NCI-H1694 treated with DMSO at 0.1 percent for 48 hours (cell line): ENCODE measurements at regions not wholly inside any gene's neighbourhood (a gene's known extent, or its start where the extent isn't known, plus 50 kb on each side); places are given as distances from the start of the nearest gene placed in this dataset.

Experiments
- DNase-seq: peaks from one replicate; lab custom pipeline; 2025; lab: John Stamatoyannopoulos, UW

DNA sequence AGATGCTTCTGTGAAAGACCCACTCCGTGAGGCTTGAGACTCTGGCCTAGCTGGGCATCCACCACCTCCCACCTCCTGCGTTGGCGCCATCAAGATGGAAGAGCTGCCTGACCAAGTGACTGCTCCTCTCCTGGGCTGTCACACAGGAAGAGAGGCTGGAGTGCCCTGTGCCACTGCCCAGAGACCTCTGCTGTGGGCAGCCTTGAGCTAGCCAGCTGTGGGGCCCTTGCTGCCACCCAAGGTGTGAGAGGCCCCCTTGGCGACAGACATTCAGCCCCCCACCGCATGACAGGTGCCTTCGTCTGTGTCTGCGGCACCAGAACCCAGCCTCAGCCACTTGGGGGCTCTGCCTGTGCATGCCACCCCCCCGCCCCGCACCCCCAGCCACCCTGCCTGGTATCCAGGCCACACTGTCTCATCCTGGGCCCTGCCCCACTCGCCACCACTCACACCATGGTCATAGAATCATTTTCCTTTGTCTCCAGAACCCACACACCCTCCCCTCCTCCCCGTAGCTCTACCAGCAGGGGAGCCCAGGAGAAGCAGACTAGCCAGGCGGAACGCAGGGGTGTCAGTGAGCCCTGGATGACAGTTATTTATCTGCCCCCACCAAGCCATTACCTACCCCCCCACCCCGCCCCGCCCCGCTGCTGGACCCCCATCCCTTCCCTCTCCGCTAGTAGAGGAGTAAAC is 120.9 kb upstream of the LHX1 start:
- DNase-seq = no peak

GRCh38 chr17:36816907-36817288 is 120.4 kb upstream of the LHX1 start:
- no peak for DNase-seq

DNA sequence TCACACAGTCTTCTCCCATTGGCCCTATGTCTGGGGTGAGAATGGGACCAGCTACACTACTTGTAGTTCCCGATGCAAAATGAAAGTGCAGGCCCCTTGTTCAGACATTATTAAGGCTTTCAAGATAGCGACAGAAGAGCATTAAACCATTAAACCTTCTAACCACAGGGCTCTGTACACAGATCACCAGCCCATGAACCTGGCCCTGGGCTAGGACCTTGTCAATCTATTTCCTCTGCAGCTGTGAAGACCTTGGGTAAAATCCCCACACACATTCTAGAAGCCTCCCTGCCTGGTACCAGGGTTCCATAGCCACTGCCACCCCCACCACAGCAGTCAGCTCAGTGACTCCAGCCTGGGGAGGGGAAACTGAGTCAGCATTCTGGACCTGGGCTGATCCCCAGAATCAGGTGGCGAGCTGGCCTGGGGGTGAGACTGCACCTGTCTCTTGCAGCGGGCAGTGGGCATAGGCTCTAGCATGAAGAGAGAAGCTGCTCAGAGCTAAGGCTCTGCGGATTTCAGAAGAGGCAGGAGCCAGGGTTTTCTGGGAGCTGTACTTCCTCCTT is 119.7 kb upstream of the LHX1 start:
- DNase-seq = no peak

DNA sequence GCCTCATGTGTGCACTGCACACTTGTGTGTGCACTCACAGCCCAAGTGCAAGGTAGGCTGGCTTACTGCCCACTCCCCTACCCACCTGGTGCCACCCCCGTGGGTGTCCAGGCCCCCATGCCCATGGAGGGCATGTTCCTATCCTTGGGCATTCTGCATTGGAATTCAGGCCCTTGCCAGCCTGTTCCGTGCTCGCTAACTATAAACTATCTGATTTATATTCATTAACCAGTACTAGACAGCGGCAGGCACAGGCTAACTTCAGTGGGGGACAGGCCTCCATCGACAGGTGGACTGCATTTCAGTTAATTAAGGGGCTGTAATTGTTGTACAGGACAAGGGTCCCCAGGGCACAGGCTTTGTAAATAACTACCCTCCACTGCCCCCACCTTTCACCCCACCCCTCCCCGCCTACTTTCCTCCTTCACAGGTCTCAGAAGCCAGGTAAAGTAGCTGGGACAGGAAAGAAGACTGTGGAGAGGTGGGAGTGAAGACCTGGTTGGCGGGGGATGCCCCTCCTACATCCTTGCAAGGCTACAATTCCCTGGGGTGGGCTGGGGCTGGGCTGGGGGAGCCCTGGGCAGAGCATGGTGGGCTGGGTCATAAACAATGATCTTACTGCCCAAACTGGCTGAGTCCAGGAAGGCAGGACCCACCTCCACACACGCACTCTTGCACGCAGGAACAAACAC is 119.0 kb upstream of the LHX1 start:
- no peak for DNase-seq

DNA sequence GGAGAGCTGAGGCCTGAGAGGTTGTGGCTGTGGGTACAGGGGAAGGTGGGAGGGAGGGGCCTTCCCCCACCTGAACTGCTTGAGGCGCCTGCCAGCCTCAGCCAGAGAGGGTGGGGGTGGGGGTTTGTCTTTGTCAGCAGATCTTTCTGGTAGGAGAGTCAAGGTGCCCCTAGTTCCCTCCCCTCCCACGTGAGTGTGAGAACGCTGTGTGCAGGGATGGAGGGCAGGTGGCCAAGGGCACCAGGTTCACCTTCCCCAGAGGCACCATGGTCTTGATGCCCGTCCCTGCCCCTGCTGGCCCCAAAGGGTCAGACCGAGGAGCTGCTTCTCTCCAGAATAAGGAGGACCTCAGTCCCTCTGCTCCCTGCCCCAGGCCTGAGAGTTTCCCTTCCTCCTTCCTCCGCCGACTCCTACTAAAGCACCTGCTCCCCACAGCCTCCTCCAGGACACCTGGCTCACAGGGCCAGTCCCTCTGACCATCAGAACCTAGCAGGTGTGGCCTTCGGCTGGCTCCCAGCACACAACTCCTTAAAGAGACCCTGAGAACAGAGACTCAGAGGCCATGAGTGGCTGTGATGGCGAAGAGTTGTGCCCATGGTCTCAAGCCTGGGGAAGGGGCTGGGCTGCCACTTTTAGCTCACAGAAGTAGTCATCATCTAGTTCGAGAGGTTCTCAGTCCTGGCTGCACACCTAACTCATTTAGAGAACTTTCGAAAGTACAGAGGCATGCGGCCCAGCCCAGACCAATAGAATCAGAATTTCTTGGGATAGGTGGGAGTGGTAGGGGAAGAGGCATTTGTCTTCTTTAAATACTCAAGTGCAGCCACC is 113.2 kb upstream of the LHX1 start:
- DNase-seq = no peak

- DNase-seq = no peak
Measured at GRCh38 chr17:36824678-36825101, 112.6 kb upstream of the LHX1 start.

GRCh38 chr17:36825113-36825512 is 112.2 kb upstream of the LHX1 start:
- DNase-seq = no peak

- DNase-seq = no peak
Measured at GRCh38 chr17:36825521-36825920, 111.8 kb upstream of the LHX1 start.

DNA sequence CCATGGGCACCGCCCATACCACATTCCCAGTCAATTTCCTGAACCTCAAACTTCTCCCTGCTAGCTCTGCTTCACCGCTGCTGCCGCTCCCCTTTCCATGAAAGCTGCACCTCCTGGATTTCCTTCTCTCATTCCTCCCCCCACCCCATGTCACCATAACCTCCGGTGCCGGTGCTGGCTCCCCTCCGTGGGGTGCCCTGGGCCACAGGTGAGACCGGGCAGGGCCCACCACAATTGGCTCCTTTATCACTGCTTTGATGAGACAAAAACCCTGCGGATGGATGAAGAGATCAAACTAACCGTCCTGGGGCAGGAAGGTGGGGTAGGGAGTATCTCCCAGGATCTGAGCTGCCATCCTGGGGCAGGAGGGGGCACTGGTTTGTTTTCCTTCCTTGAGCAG is 111.3 kb upstream of the LHX1 start:
- no peak for DNase-seq

DNA sequence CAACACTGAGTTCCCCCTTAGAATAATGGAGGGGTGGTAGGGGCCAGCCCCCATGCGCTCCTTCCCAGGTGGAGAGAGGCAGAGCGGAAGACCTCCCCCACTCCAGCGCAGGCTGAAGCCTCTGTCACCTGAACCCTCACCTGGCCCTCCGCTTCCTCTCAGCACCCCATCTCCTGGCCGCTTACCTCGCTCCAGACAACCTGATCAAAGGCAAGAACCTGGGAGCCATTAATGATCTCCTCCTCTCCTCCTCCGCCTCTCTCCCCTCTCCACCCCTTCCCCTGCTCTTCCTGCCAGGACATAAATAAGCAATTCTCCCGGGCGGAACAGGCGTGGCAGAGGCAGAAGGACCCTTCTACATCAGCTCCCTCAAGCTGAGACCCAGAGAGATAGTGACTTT is 110.2 kb upstream of the LHX1 start:
- DNase-seq = no peak

DNA sequence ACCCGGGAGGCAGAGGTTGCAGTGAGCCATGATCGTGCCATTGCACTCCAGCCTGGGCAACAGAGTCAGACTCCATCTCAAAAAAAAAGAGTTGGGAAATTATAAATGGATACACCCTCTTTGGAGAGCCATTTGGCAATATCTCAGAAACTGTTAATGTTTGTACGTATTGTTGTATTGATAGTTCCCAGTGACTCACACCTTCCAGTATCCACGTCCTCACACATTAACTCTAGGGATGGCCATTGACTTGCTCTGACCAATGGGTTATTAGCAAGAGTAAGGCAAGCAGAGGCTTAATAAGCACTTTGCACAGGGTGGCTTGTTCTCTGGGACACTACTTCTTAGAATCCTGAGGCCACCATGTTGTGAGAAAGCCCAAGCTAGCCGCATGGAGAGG is 107.6 kb upstream of the LHX1 start:
- no peak for DNase-seq

DNA sequence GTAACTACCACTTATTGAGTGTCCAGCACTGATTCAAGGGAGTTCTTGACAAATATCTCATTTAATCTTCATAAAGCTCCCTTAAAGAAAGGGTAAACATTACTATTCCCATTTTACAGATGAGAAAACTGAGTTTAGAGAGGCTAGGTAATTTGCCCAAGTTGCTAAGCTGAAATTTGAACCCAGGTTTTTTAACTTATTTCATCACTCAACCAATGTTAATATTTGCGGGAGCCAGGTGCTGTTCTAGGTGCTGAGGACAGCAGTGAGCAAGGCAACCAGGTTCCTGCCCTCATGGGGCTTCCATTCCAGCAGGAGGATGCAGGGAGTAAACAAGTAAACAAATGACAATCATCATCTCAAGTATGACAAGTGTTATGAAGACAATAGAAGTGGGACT is 104.0 kb upstream of the LHX1 start:
- DNase-seq = no peak

GRCh38 chr17:36835036-36835435 is 102.2 kb upstream of the LHX1 start:
- DNase-seq = no peak

GRCh38 chr17:36837195-36837938 is 99.9 kb upstream of the LHX1 start:
- DNase-seq = no peak

GRCh38 chr17:36837939-36838272 is 99.4 kb upstream of the LHX1 start:
- DNase-seq = no peak

DNA sequence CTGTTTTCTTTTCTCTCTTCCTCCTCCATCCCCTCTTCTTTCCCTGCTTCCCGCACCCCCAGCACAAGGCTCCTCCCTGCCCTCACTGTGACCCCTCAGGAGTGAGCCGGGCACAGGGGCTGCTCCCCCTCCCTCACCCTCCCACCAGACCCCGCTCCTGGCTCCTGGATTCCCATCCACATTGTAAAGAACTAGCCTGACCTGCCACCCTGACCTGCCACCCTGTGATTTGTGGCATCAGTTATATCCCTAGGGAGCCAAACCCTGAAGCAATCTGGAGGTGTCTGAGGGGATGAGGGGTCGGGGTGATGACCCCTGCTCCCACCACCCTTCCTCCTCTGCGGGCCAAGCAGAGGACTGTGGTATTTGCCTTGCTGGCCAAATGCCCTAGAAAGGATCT is 98.0 kb upstream of the LHX1 start:
- DNase-seq = no peak

DNA sequence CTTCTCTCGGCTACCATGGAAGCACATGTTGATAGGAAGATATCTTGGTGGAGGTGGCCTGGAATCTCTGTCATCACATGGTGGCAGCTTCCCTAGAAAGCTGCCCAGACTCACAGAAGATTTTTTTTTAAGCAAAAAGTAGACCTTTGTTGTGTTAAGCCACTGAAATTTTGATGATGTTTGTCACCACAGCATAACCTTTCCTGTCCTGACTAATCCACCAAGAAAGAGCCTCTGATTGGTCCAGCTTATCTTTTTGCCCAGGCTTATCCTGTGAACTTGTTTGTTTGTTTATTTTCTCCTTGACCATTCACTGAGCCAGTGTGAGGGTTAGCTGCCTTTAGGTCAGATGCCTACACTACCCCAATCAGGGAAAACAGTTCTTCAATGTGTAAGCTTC is 96.5 kb upstream of the LHX1 start:
- no peak for DNase-seq

GRCh38 chr17:36842231-36842819 is 95.0 kb upstream of the LHX1 start:
- DNase-seq = no peak

- DNase-seq = no peak
Measured at GRCh38 chr17:36842963-36843558, 94.2 kb upstream of the LHX1 start.

- DNase-seq = no peak
Measured at GRCh38 chr17:36844013-36844412, 93.3 kb upstream of the LHX1 start.

GRCh38 chr17:36844601-36845000 is 92.7 kb upstream of the LHX1 start:
- DNase-seq = no peak
